Ascending aorta (tissue), 2 donors: ENCODE measurements at regions not wholly inside any gene's neighbourhood (a gene's known extent, or its start where the extent isn't known, plus 50 kb on each side); places are given as distances from the start of the nearest gene placed in this dataset.
"Not testable (repeated sequence)": the region's sequence is repeated elsewhere in the genome, so short reads cannot be mapped to it uniquely, and the experiment has no call there.

ENCODE experiments used
- DNase-seq, 2 donors: peaks; one replicate each; pipeline ENCODE4 v3.0.0-alpha.2; 2019; ENCODE audit warnings: low spot score in 2 of 2
- H3K27ac ChIP-seq, 2 donors: fragments of 200-600 bp; sonication (generic); one replicate each; pipeline ENCODE4 v1.5.1; 2016 to 2017; ENCODE audit warnings: mild to moderate bottlenecking in 1 of 2
- H3K27me3 ChIP-seq: fragments of 200-600 bp; sonication (generic); one replicate; pipeline ENCODE4 v1.5.1; 2017
- H3K36me3 ChIP-seq, 2 donors: fragments of 200-600 bp; sonication (generic); one replicate each; pipeline ENCODE4 v1.5.1; 2016
- H3K4me1 ChIP-seq, 2 donors: fragments of 200-600 bp; sonication (generic); one replicate each; pipeline ENCODE4 v1.5.1; 2016 to 2017; ENCODE audit warnings: mild to moderate bottlenecking in 1 of 2
- H3K4me3 ChIP-seq, 2 donors: fragments of 200-600 bp; sonication (generic); one replicate each; pipeline ENCODE4 v1.5.1; 2016 to 2017; ENCODE audit warnings: mild to moderate bottlenecking in 1 of 2
- H3K9me3 ChIP-seq, 2 donors: fragments of 200-600 bp; sonication (generic); one replicate each; pipeline ENCODE4 v1.5.1; 2016
- CTCF ChIP-seq, 3 experiments: fragments of 200-600 bp in 2 of 3; fragments of 450-650 bp in 1 of 3; sonication (generic) in 2 of 3; IDR thresholded peaks; one replicate each; pipeline ENCODE4 v1.5.1; 2016 to 2019; ENCODE audit warnings: antibody characterized with exemption in 3 of 3, mild to moderate bottlenecking in 1 of 3, moderate library complexity in 1 of 3
- intact Hi-C: fragments of 100-400 bp; cut with DNase I; formaldehyde crosslinking; loops from one replicate; pipeline ENCODE4 v1.15.1; 2023

DNA sequence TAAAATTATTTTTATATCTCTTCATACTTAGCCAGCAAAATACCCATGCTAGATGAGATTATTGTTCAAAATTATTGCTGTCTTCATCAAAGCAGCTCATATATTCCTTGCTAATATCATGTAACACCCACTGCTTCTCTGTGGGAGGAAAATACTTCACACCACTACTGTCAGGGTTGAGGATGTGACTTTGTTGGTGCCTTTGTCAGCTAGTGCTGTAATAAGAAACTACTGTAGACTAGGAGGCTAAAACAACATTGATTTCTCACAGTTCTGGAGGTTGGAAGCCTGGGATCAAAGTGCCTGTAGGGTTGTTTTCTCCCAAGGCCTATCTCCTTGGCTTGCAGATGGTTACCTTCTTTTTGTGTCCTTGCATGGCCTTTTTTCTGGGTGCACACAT lies 475.2 kb upstream of the ZNF337 start:
- DNase-seq, intact Hi-C loops: not testable (repeated sequence)

DNA sequence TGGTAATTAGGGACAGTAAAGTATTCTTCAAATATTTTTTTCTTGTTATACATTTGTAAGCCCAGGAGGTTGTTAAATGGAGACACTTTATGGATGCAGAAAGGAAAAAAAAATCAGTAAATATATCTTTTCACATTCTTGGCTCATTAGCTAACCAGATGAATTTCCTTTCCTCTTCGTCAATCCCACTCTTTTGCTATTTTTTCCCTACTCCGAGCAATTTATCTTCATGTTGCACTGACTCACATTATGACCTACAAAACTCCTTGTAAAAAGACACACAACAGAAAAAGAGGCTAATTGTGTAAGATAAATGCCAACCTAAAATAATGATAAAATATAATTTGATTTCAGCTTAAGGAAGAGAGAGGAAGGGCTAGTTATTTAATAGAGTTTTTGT lies 472.9 kb upstream of the ZNF337 start:
- H3K4me1 ChIP-seq: no peaks in the 10 kb centered on the region
- H3K27ac ChIP-seq: no peak overlapping the region
- H3K36me3 ChIP-seq: no peaks in the 10 kb centered on the region
- intact Hi-C loops: no loop called here
- H3K9me3 ChIP-seq: no peaks in the 10 kb centered on the region
- DNase-seq: no peak
- no peak for TF ChIP-seq CTCF (IDR thresholded peaks at IDR 0.05)
- H3K4me3 ChIP-seq: no peak overlapping the region
- no peaks in the 10 kb centered on the region for H3K27me3 ChIP-seq

More for the DNA sequence above, 475.2 kb upstream of the ZNF337 start:
- H3K4me3 ChIP-seq, H3K27me3 ChIP-seq, H3K36me3 ChIP-seq, H3K9me3 ChIP-seq, H3K27ac ChIP-seq, H3K4me1 ChIP-seq: not testable (repeated sequence)

DNA sequence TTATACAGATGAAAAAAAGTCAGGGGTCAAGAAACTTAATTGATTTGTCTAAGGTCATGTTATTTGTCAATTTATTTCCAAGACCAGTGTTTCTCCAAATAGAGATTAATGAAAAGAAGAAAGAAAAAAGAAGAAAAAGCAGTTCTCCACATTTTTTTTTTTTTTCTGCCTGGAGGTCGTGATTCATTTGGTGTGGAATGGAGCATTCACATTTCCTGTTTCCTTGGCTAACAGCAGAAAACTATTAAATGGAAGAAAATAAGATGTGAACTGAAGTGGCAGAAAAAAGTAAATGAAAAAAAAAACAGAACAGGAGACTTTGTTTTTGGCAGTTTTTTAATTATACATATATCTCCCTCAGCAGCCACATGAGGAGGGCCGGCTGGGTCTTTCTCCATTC lies 470.8 kb upstream of the ZNF337 start:
- Histone ChIP-seq H3K4me1 (no peaks in the 10 kb centered on the region), H3K27me3 (no peaks in the 10 kb centered on the region), H3K27ac (no peak overlapping the region), H3K4me3 (no peak overlapping the region), H3K36me3 (no peaks in the 10 kb centered on the region), H3K9me3 (no peaks in the 10 kb centered on the region)
- TF ChIP-seq CTCF (IDR thresholded peaks at IDR 0.05): no peak
- intact Hi-C loops: no loop called here
- no peak for DNase-seq

- no peaks in the 10 kb centered on the region for H3K27me3 ChIP-seq
- no peaks in the 10 kb centered on the region for H3K36me3 ChIP-seq
- intact Hi-C loops: no loop called here
- no peak for DNase-seq
- H3K27ac ChIP-seq: no peak overlapping the region
- no peaks in the 10 kb centered on the region for H3K4me1 ChIP-seq
- H3K9me3 ChIP-seq: no peaks in the 10 kb centered on the region
- TF ChIP-seq CTCF (IDR thresholded peaks at IDR 0.05): no peak
- no peak overlapping the region for H3K4me3 ChIP-seq
These were observed 467.2 kb upstream of the ZNF337 start for GRCh38 chr20:26163890-26164289.

DNA sequence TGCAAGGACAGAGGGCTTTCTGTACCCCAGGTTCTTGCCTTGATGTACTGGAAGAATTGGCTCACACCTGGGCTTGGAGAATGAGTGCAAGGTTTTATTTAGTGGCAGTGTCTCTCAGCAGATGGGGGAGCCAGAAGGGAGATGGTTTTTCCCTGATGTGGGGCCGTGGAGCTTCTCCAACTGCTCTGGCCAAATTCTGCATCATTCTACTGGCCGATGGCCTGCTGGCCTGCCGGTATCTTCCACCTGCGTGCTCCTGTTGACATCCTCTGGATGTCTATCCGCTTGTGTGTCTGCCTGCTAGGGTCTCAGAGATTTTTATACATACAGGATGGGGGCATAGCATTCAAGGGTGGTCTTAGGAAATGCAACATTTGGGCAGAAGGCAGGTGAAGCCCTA lies 466.5 kb upstream of the ZNF337 start:
- H3K4me1 ChIP-seq, H3K9me3 ChIP-seq, H3K27ac ChIP-seq, intact Hi-C loops, H3K4me3 ChIP-seq, H3K27me3 ChIP-seq, DNase-seq, H3K36me3 ChIP-seq: not testable (repeated sequence)

DNA sequence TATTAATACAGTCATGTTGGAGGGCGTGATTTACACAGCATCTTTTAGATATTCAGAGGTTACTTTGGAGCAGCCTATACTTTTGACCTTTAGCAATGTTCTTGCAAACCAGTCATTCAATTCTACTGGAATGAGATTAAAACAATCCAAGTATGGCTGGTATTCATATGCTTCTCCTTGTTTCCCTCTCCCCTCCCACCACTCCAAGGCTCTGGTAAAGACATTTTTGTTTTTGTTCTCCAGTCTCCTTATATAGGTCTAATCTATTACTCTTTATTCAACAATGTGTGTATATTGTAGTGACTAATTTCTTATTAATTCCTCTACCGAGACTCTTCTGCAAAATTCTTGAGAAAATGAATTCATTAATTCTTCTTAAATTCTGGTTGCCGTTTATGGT lies 465.1 kb upstream of the ZNF337 start:
- intact Hi-C loops, H3K36me3 ChIP-seq, H3K4me1 ChIP-seq: not testable (repeated sequence)

GRCh38 chr20:26160916-26161315 lies 464.3 kb upstream of the ZNF337 start:
- H3K36me3 ChIP-seq, DNase-seq, H3K27ac ChIP-seq, H3K4me1 ChIP-seq, H3K4me3 ChIP-seq, H3K9me3 ChIP-seq, intact Hi-C loops, H3K27me3 ChIP-seq: not testable (repeated sequence)

More for the DNA sequence above, 465.1 kb upstream of the ZNF337 start:
- not testable (repeated sequence) for H3K27me3 ChIP-seq, DNase-seq, H3K4me3 ChIP-seq, H3K9me3 ChIP-seq, H3K27ac ChIP-seq

- no peak overlapping the region for H3K27ac ChIP-seq
- no peak for DNase-seq
These were observed 457.6 kb upstream of the ZNF337 start for GRCh38 chr20:26154224-26154623.

More at GRCh38 chr20:26154224-26154623, 457.6 kb upstream of the ZNF337 start:
- no peaks in the 10 kb centered on the region for H3K9me3 ChIP-seq
- H3K36me3 ChIP-seq: no peaks in the 10 kb centered on the region
- intact Hi-C loops: no loop called here
- no peak for TF ChIP-seq CTCF (IDR thresholded peaks at IDR 0.05)
- no peaks in the 10 kb centered on the region for H3K27me3 ChIP-seq
- no peak overlapping the region for H3K4me3 ChIP-seq
- no peaks in the 10 kb centered on the region for H3K4me1 ChIP-seq
